Ovary (tissue), 3 donors: ENCODE measurements at regions not wholly inside any gene's neighbourhood (a gene's known extent, or its start where the extent isn't known, plus 50 kb on each side); places are given as distances from the start of the nearest gene placed in this dataset.

Experiments
- CTCF ChIP-seq, 3 donors: fragments of 450-650 bp in 2 of 3; fragments of 200-600 bp in 1 of 3; IDR thresholded peaks; one replicate each; pipeline versions ENCODE4 v1.5.1 to v1.8.0; 2016 to 2022; ENCODE audit warnings: antibody characterized with exemption in 3 of 3, mild to moderate bottlenecking in 1 of 3
- POLR2A ChIP-seq: fragments of 450-650 bp; IDR thresholded peaks from one replicate; pipeline ENCODE4 v1.6.1; 2017; ENCODE audit warnings: antibody characterized with exemption, mild to moderate bottlenecking, moderate library complexity
- donor health status: DM: no; HTN: no; CAD: no.

- TF ChIP-seq CTCF (IDR thresholded peaks at IDR 0.05) (no peak), POLR2A (no peak)
Measured at GRCh38 chr19:30652751-30653150, 280.6 kb downstream of the ZNF536 start.
